Activated naive CD8-positive, alpha-beta T cell treated with anti-CD3 and anti-CD28 coated beads, Interleukin-2, amount 50 U/mL, for 16 hours (primary cell): ENCODE measurements at regions not wholly inside any gene's neighbourhood (a gene's known extent, or its start where the extent isn't known, plus 50 kb on each side); places are given as distances from the start of the nearest gene placed in this dataset.
"Not testable (repeated sequence)": the region's sequence is repeated elsewhere in the genome, so short reads cannot be mapped to it uniquely, and the experiment has no call there.

Source experiments
- DNase-seq: peaks from one replicate; pipeline ENCODE4 v3.0.0-alpha.2; 2020; ENCODE audit warnings: low read depth, low spot score

DNA sequence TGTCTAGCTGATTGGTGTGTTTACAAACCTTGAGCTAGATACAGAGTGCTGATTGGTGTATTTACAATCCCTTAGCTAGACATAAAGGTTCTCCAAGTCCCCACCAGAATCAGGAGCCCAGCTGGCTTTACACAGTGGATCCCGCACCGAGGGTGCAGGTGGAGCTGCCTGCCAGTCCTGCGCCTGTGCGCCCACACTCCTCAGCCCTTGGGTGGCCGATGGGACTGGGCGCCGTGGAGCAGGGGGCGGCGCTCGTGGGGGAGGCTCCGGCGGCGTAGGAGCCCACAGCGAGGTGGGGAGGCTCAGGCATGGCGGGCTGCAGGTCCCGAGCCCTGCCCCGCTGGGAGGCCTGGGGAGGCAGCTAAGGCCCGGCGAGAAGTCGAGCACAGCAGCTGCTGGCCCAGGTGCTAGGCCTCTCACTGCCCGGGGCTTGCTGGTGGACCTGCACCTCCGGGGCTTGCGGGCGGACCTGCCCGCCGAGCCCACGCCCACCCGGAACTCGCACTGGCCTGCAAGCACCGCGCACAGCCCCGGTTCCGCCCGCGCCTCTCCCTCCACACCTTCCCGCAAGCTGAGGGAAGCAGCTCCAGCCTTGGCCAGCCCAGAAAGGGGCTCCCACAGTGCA is 51.0 kb upstream of the CDYL start:
- DNase-seq = not testable (repeated sequence)

DNA sequence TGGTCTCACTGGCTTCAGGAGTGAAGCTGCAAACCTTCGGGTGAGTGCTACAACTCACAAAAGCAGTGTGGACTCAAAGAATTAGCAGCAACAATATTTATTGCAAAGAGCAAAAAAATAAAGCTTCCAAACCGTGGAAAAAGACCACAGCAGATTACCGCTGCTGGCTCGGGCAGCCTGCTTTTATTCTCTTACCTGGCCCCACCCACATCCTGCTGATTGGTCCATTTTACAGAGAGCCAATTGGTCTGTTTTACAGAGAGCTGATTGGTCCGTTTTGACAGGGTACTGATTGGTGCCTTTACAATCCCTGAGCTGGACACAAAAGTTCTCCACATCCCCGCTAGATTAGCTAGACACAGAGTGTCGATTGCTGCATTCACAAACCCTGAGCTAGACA is 51.5 kb upstream of the CDYL start:
- not testable (repeated sequence) for DNase-seq

DNA sequence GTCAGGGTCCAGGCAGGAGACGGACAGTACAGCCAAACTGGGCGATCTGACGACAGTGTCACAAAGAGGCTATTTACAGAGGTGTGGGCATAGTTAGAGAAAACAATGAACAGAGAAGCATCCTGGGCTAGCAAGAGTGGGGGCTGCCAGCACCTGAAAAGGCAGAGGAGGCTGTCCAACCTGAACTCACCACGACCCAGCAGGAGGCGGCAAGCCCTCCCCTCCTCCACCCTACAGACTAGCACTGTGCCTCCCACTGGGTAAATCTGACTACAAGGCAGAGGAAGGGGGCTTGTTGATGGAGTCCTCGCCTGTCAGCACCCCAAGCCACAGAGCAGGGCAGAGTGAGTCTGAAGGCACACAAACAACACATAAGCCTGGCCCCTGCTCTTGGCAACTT is 52.8 kb upstream of the CDYL start:
- no peak for DNase-seq

DNA sequence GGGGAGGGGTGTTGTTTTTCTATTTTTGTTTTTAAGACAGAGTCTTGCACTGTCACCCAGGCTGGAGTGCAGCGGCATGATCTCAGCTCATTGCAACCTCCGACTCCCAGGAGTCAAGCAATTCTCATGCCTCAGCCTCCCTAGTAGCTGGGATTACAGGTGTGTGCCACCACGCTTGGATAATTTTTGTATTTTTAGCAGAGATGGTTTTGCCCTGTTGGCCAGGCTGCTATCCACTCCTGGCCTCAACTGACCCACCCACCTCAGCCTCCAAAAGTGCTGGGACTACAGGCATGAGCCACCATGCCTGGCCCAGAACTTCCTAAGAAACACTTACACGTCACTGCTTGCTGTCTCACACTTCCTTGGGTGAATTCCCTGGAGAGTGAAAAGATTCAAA is 54.8 kb upstream of the CDYL start:
- not testable (repeated sequence) for DNase-seq

DNA sequence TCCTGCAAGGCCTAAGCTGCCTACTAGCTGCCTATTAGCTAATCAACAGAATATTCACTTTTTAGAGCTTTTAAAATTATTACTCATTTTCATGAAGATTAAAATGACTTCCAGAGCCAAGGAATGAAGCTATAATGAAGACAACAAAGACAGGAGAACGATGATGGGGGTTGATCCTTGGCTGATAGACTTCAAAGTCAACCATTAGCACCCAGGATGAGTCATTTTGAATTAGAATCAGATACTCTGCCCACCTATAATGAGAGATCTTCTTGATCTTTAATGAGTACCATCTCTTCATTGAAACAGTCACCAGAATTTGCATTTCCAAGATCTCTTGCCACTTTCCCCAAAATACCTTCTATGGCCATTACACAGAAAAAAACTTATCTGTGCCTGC is 56.7 kb upstream of the CDYL start:
- DNase-seq = no peak

DNA sequence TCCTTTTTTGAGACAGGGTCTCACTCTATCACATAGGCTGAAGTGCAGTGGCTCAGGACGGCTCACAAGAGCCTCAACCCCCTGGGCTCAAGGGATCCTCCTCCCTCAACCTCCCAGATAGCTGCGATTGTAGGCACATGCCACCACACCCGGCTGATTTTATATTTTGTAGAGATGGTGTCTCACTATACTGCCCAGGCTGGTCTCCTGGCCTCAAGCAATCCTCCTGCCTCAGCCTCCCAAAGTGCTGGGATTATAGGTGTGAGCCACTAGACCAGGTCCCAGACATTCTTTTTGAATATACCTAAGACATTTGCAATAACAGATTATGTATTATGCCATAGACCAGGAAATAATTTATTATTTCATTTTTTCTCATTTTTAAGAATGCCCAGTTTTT is 58.3 kb upstream of the CDYL start:
- DNase-seq = no peak

DNA sequence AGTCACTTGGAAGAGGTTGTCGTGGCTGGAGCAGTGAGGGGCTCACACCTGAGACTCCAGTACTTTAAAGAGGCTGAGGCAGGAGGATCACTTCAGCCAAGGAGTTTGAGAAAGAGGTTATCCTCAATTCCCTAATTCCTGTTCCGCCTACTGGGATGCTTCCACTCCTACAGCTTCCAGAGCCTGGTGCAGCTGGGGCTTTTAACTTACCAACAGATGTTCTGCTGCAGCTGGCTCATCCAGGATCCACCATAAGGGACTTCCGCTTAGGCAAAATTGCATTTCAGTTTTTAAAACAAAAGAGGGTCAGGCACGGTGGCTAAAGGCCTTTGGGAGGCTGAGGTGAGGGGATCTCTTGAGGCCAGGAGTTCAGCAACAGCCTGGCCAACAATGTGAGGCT is 59.1 kb upstream of the CDYL start:
- DNase-seq = no peak

DNA sequence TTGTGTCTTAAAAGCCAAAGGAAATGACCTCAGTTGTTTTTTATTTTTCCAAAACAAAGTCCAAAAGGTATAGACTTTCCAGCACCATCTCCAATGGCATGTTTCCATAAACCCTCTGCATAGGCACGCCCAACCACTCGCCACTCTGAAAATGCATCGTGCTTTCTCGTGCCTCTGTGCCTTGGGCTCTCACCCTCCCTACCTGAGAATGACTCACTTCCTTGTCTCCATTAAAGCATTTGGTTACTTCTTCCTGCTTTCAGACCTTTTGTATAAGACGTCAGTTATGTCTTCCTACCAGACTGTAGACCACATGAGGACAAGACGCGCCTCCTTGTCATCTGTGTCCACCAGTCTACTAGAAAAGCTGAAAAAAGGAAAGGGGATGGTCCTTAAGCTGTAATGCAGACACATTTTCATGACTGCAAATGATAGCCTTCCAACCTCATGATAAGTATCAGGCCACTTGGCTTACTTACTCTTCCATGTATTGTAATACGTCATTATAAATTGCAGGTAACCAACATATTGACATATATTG is 61.2 kb upstream of the CDYL start:
- no peak for DNase-seq

DNA sequence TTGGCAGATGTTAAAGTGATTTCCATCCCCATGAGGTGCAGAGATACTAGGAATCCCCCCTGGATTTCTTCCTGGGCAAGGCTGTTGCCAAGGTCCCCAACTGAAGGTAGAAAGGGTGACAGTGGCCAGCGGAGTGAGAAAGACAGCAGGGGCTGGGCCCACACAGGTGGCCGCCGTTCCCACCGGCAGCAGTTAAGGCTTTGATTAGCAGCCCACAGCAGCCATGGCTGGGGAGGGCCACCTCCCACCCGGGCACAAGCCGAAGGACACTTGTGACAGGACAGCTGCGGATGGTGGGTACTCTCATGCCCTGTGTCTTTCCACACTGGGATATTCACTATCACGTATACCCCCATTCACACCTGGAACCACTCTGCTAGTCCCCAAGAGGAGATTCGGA is 63.9 kb upstream of the CDYL start:
- DNase-seq = no peak

DNA sequence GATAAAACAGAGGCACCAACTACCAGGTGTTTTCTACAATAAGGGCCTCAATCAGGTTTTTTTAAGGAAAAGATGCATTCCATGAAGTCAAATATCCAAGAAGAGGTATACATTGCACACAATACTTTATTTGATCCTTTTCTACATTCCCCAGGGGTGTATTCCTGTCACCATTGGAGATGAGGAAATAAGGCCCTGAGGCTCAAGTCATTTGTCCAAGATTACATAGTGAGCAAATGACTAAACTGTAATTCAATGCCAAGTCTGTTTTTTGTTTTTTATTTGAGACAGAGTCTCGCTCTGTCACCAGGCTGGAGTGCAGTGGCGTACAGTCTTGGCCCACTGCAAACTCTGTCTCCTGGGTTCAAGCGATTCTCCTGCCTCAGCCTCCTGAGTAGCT is 69.2 kb upstream of the CDYL start:
- DNase-seq = no peak

DNA sequence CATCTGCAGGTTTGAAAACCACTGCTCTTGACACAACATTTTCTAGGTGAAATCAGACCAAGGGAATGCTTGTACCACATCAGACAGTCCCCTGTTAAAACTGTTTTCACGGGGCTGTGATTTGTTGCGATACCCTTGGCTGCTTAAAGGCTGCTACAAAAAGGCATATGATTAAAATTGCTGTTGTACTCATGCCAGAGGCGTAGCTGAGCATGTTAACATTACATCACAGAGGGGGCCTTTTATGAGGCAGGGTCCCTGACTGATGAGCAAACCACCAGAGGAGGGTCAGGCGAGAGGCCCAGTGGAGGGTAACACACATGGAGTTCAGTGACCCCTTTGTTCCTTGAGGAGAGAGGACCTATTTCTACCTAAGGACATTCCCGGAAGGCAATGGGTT is 70.4 kb upstream of the CDYL start:
- no peak for DNase-seq

DNA sequence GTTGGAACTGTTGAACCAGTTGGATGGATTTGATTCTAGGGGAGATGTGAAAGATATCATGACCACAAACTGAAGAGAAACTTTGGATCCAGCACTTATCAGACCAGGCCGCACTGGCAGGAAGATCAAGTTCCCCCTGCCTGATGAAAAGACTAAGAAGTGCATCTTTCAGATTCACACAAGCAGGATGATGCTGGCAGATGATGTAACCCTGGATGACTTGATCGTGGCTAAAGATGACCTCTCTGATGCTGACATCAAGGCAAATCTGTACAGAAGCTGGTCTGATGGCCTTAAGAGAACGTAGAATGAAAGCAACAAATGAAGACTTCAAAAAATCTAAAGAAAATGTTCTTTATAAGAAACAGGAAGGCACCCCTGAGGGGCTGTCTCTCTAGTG is 72.8 kb upstream of the CDYL start:
- DNase-seq = no peak

DNA sequence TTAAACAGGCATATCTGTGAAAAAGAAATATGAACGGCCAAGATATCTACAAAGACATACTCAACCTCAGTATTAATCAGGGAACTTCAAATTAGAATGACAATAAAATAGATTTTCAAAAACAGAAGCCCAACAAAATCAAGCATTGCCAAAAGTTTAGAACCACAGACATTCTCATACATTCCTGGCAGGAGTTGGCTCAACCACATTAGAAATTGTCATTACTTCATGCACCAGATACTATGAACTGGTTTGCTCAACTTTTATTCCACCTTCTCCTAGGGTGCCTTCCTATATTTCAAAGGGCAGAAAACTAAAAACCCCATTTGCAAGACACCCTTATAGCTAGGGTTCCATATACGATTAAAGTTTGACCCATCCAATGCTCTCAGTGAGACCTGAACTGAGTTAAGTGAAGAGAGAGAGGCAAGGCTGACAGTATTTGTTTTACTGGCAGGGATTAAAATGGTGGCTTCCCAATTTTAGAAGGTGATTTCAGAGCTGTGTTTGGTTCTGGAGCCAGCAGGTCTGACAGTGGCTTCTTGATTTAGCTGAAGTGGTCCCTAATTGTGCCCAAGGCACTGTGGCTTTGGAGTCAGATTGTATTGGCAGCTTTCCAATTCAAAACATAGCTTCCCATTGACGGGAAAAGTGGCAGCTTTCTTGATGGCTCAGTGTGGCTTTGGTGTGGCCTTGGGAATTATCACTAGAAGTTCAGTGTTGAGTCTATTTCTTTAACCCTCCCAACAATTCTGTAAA is 77.1 kb upstream of the CDYL start:
- DNase-seq = no peak

DNA sequence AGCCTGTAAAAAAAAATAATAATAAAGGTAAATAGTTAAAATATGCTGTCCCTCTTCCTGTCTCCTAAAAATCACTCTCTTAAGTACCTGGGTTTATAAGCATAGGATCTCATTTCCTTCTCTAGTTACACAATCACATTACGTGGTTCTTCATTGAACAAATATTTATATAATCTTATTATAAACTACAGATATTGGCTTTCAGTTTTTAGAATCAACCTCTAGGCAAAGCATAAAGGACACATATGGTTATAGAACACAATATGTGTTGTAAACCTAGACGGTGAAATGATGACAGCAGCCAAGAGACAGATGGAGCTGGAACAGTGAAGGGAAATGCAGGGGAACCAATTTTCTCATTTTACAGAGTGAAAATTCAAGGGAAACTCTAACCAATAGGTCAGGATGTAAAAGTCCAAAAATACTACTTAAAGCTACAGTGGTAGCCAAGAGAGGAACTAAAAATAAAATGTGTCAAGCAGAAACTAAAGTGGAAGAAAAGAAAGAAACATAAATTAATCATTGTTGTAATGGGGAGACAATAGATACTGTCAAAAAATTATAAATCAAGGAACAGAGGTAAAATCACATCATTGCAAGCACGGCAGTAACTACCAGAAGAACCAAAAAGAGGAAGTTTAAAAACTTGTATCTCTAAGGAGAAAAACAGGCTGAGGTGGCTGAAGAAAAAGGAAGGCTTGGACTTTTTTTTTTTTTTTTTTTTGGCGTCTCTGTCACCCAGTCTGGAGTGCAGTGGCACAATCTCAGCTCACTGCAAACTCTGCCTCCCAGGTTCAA is 82.8 kb upstream of the CDYL start:
- DNase-seq = no peak

DNA sequence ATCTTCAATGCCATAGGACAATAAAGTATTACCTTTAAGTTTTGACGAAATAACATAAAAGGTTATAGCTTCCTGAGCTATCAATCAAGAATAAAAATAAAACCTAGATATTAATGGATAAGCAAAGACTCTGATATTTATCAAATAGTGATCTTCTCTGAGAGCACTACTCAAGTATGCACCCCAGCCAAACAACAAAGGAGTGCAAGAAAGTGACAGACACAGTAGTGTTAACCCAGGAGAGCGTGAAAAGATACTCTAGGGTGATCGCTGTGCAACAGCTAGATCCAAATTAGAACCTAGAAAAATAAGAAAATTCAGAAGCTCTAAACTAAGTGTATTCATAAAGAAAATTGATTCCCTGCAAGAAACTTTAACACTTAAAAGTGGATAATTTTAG is 83.5 kb upstream of the CDYL start:
- DNase-seq = no peak

DNA sequence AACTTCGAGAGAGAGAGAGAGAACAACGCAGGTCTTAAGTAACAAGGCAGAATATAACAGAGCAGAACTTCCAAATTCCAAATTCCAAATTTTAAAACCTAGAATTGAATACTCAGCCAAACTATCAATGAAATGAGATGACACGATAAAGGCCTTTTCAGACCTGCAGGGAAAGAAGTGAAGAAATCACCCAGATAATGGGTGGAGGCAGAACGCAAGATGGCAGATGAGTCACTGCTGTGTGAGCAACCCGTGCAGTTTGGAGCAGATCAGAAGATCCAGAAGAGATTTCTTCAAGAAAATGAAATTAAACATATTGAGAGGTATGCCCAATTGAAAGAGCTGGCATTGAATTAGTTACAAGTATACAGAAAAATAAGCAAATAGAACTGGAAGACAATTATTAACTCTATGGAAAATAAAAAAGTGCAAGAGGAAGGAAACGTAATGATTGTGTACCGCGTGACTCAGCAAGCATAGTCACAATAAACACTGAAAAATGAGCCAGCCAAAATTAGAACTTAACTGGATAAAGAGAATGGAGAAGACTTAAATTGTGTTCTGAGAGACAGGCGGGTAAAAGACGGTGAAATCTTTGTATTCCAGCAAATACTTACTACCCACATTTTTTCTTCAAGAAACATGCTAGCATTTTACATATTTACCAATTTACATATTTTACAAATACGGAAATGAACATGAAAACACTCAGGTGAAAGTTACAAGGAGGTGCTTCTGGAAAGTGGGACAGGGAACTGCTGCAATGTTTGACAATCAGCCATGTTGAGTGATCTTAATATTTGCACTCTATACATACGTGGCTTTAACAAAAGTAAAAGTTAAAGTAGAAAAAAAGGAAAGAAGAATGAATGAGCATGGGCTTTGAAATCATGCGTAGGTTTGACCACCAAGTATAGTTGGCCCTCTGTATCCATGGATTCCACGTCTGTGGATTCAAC is 87.9 kb upstream of the CDYL start:
- no peak for DNase-seq

DNA sequence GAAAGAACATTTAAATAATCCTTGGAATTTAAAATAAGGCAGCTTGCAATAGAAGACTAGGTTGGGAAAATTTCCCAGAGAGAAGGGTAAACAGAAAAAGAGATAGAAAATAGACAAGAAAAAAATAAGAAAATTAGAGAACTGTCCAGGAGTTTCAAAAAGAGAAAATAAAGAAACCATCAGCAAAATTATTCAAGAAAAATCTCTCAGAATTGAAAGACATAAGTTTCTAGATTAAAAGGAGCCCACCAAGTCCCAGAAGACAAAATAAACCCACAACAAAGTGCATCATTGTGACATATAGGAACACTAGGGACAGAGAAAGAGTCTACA is 88.6 kb upstream of the CDYL start:
- DNase-seq = no peak

DNA sequence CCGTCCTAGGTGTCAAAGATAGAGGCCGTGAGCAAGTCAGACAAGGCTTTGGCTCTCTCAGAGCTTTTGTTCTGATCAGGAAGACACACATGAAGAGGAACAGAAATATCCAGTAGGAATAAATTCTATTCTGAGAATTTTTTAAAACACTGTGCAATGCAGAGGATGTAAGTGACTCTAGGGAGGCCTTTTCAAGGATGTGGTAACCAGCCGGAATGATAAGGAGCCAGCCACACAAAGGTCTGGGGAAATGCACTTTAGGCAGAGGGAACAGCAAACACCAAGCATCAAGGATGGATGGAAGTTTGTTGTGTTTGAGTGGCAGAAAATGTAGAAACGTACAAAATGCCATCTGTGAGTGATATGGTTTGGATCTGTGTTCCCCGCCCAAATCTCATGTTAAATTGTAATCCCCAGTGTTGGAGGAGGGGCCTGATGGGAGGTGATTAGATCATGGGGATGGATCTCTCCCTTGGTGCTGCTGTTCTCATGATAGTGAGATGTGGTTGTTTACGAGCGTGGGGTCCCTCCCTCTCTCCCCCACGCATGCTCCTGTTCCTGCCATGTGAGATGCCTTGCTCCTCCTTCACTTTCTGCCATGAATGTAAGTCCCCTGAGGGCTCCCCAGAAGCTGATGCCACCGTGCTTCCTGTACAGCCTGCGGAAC is 93.6 kb upstream of the CDYL start:
- no peak for DNase-seq

DNA sequence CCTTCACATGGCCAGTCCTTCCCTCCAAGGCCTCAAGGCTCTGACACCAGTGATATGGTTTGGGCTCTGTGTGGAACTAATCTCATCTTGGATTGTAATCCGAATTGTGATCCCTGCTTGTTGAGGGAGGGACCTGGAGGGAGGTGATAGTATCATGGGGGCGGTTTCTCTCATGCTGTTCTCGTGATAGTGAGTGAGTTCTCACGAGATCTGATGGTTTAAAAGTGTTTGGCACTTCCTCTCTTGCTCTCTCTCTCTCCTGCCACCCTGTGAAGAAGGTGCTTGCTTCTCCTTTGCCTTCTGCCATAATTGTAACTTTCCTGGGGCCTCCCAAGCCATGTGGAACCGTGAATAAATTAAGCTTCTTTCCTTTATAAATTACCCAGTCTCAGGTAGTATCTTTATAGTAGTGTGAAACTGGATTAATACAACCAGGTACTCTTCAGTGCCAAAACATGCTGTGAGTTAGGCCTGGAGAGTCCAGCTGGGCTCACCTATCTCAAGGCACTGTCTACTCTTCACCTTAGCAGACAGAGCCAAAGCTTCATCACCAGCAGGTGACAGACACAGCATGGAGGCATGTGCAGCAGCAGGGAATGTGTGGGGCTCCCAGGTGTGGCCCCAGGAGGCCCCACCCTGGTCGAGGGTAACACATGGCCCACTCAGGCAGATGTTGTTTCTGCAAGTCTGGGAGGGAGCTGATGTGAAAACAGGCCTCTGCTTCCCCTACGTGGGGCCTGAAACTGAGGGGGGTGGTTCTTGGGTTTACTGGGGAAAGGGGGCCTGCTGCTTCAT is 97.5 kb upstream of the CDYL start:
- DNase-seq = no peak

DNA sequence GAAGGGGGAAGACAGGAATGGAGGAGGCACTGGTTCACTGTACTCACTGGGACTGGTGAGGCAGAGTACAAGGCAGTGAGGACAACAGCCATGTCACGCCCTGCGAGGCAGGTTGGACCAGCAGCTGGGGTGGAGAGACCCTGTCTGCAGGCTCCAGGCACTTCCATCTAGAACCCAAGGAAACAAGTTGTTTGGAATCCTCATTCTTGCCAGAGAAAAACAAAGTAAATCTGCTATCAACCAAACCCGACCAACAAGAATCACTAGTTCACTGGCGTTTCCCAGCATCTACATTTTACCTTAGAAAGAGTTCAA is 98.5 kb upstream of the CDYL start:
- no peak for DNase-seq
